VCaP (cell line): ENCODE measurements at regions not wholly inside any gene's neighbourhood (a gene's known extent, or its start where the extent isn't known, plus 50 kb on each side); places are given as distances from the start of the nearest gene placed in this dataset.
A peak's percentile ranks its signal among the peaks of the same experiment; 100 is the strongest.

ENCODE experiments used
- H3K27ac ChIP-seq: fragments of 450-650 bp; 2 replicates; pipeline ENCODE4 v1.5.1; 2017
- CTCF ChIP-seq: fragments of 450-650 bp; conservative IDR thresholded peaks from 2 replicates; pipeline ENCODE4 v1.5.1; 2017; ENCODE audit warnings: mild to moderate bottlenecking, moderate library complexity

- H3K27ac ChIP-seq: no peak overlapping the region
- no peak for TF ChIP-seq CTCF
Observed at GRCh38 chr15:38883987-38884386, 319.4 kb upstream of the RASGRP1 start.

GRCh38 chr15:38885001-38885400 lies 320.4 kb upstream of the RASGRP1 start:
- no peak for TF ChIP-seq CTCF
- peak overlapping the region; percentile 45; the same call in 1 of the 2 replicates for H3K27ac ChIP-seq

GRCh38 chr15:38885471-38885952 lies 320.9 kb upstream of the RASGRP1 start:
- peak overlapping the region; percentile 45 for H3K27ac ChIP-seq
- no peak for TF ChIP-seq CTCF

- TF ChIP-seq CTCF: no peak
- H3K27ac ChIP-seq: peak overlapping the region; percentile 45
Observed at GRCh38 chr15:38886315-38887163, 321.9 kb upstream of the RASGRP1 start.

- TF ChIP-seq CTCF: no peak
- H3K27ac ChIP-seq: peak overlapping the region; percentile 70
Observed at GRCh38 chr15:38888701-38889221, 324.1 kb upstream of the RASGRP1 start.

- no peak for TF ChIP-seq CTCF
- H3K27ac ChIP-seq: peak overlapping the region; percentile 70
Observed at GRCh38 chr15:38890194-38890593, 325.6 kb upstream of the RASGRP1 start.

GRCh38 chr15:38893925-38894242 lies 329.3 kb upstream of the RASGRP1 start:
- peak overlapping the region; percentile 75 for H3K27ac ChIP-seq
- no peak for TF ChIP-seq CTCF
